HL-60 (cell line): ENCODE measurements at regions not wholly inside any gene's neighbourhood (a gene's known extent, or its start where the extent isn't known, plus 50 kb on each side); places are given as distances from the start of the nearest gene placed in this dataset.

ENCODE experiments used
- GABPA ChIP-seq: IDR thresholded peaks from 2 replicates; pipeline ENCODE4 v1.6.1; 2012; ENCODE audit warnings: low read depth
- TF ChIP-seq, protein P1 (sequence below): IDR thresholded peaks from one replicate; pipeline ENCODE4 v1.5.1; 2011; ENCODE audit warnings: low read length, control low read depth, inconsistent platforms; ENCODE audit not compliant: insufficient read depth

DNA sequence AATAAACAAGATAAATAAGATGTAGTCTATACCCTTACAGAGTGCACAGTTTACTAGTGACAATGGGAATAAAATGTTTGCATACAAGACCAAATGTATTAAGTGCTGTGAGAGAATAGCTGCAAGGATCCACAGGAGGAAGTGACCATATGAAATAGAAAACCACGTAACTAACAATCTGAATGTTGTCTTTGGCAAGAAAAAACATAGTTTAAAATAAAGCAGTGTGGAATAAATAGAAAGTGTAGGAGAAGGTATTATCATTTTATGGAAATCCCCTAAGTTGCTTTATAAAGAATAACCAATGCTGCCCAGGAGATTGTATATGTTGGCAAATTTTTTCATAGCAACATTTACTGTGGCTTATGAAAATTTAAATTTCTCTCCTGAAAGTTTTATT is 116.1 kb downstream of the PCDH7 start:
- TF ChIP-seq, protein P1, sequence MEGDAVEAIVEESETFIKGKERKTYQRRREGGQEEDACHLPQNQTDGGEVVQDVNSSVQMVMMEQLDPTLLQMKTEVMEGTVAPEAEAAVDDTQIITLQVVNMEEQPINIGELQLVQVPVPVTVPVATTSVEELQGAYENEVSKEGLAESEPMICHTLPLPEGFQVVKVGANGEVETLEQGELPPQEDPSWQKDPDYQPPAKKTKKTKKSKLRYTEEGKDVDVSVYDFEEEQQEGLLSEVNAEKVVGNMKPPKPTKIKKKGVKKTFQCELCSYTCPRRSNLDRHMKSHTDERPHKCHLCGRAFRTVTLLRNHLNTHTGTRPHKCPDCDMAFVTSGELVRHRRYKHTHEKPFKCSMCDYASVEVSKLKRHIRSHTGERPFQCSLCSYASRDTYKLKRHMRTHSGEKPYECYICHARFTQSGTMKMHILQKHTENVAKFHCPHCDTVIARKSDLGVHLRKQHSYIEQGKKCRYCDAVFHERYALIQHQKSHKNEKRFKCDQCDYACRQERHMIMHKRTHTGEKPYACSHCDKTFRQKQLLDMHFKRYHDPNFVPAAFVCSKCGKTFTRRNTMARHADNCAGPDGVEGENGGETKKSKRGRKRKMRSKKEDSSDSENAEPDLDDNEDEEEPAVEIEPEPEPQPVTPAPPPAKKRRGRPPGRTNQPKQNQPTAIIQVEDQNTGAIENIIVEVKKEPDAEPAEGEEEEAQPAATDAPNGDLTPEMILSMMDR, result no peak
- no peak for TF ChIP-seq GABPA
